ENCODE measurements at regions not wholly inside any gene's neighbourhood (a gene's known extent, or its start where the extent isn't known, plus 50 kb on each side); places are given as distances from the start of the nearest gene placed in this dataset.

DNA sequence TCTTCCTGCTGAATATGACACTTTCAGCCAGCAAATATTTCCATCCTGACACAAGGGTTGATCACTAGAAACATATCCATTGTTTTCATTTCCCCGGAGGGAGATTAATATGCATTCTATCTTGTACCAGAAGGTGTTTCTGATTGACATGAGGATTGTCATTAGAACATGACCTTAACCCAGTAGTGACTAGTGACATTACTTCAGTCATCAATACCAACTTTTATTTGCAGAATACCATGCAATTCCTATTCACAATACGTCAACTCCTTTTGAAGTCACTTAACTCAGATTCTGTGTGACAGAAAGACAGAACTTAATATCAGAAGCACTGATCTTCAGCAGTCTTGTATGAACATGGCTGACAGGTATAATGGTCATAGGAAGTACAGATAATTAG is 1108.9 kb upstream of the CRIM1 start:
- TF ChIP-seq CTCF (IDR thresholded peaks at IDR 0.05): no peak
- intact Hi-C loops (cut with DNase I): loop anchor here in 1 of 10 donors (10.0 kb wide), 1 partner anchor 218 kb away; no protein-coding TSS in a partner anchor
- Histone ChIP-seq H3K9me3 (peaks cover 0 to 13% (median 0%) of the 10 kb centered on the region in 11 donors), H3K36me3 (no peaks in the 10 kb centered on the region), H3K27me3 (no peaks in the 10 kb centered on the region), H3K4me1 (no peaks in the 10 kb centered on the region), H3K4me3 (no peak overlapping the region), H3K27ac (no peak overlapping the region)
- DNase-seq (no peak), ATAC-seq (no peak)
- WGBS, 2 donors: 66 to 80% methylated on average over 2 of the region's 2 CpGs

- Histone ChIP-seq H3K4me3 (no peak overlapping the region), H3K4me1 (no peaks in the 10 kb centered on the region), H3K27ac (no peak overlapping the region), H3K9me3 (peaks cover 0 to 30% (median 0%) of the 10 kb centered on the region in 11 donors), H3K27me3 (no peaks in the 10 kb centered on the region), H3K36me3 (no peaks in the 10 kb centered on the region)
- DNase-seq: no peak
- no peak for TF ChIP-seq CTCF (IDR thresholded peaks at IDR 0.05)
- intact Hi-C loops (cut with DNase I): no loop called here
- ATAC-seq: no peak
- WGBS, 2 donors: 22 to 27% methylated on average over 2 of the region's 2 CpGs
These were observed 1127.0 kb upstream of the CRIM1 start for GRCh38 chr2:35228584-35228983.

GRCh38 chr2:35220461-35220860 is 1135.1 kb upstream of the CRIM1 start:
- ATAC-seq: no peak
- WGBS, 2 donors: 75 to 78% methylated on average over 2 of the region's 2 CpGs

GRCh38 chr2:35204881-35205280 is 1150.7 kb upstream of the CRIM1 start:
- WGBS, 2 donors: 81 to 83% methylated on average over 2 of the region's 2 CpGs
- Histone ChIP-seq H3K9me3 (peaks cover 0 to 13% (median 0%) of the 10 kb centered on the region in 11 donors), H3K36me3 (no peaks in the 10 kb centered on the region), H3K4me1 (no peaks in the 10 kb centered on the region), H3K4me3 (no peak overlapping the region), H3K27ac (no peak overlapping the region), H3K27me3 (no peaks in the 10 kb centered on the region)
- no peak for TF ChIP-seq CTCF (IDR thresholded peaks at IDR 0.05)
- DNase-seq: no peak
- no peak for ATAC-seq
- intact Hi-C loops (cut with DNase I): no loop called here

More at GRCh38 chr2:35220461-35220860, 1135.1 kb upstream of the CRIM1 start:
- H3K27ac ChIP-seq: no peak overlapping the region
- intact Hi-C loops (cut with DNase I): no loop called here
- H3K9me3 ChIP-seq: peaks cover 0 to 21% (median 3%) of the 10 kb centered on the region in 11 donors
- no peak overlapping the region for H3K4me3 ChIP-seq
- TF ChIP-seq CTCF (IDR thresholded peaks at IDR 0.05): no peak
- no peaks in the 10 kb centered on the region for H3K27me3 ChIP-seq
- no peak for DNase-seq
- H3K4me1 ChIP-seq: no peaks in the 10 kb centered on the region
- no peaks in the 10 kb centered on the region for H3K36me3 ChIP-seq

Measured in heart right ventricle (tissue), 16 donors.